ENCODE measurements at regions not wholly inside any gene's neighbourhood (a gene's known extent, or its start where the extent isn't known, plus 50 kb on each side); places are given as distances from the start of the nearest gene placed in this dataset.

GRCh38 chr16:79543219-79543618 is 57.3 kb downstream of the MAF start:
- Mint-ChIP-seq H3K4me1 (no peaks in the 10 kb centered on the region), H3K27me3 (no peaks in the 10 kb centered on the region), H3K4me3 (no peak overlapping the region), H3K27ac (no peak overlapping the region), H3K36me3 (no peaks in the 10 kb centered on the region), H3K9me3 (no peaks in the 10 kb centered on the region)
- no peak for DNase-seq

- Mint-ChIP-seq H3K36me3 (no peaks in the 10 kb centered on the region), H3K27me3 (no peaks in the 10 kb centered on the region), H3K4me1 (no peaks in the 10 kb centered on the region), H3K9me3 (no peaks in the 10 kb centered on the region), H3K4me3 (no peak overlapping the region), H3K27ac (no peak overlapping the region)
- no peak for DNase-seq
These were observed 58.2 kb downstream of the MAF start for GRCh38 chr16:79542237-79542774.

- no peaks in the 10 kb centered on the region for H3K4me1 Mint-ChIP-seq
- no peaks in the 10 kb centered on the region for H3K9me3 Mint-ChIP-seq
- no peak overlapping the region for H3K4me3 Mint-ChIP-seq
- H3K36me3 Mint-ChIP-seq: no peaks in the 10 kb centered on the region
- DNase-seq: no peak
- no peak overlapping the region for H3K27ac Mint-ChIP-seq
- no peaks in the 10 kb centered on the region for H3K27me3 Mint-ChIP-seq
These were observed 59.5 kb downstream of the MAF start for GRCh38 chr16:79540825-79541595.

GRCh38 chr16:79537584-79537983 is 63.0 kb downstream of the MAF start:
- H3K27ac Mint-ChIP-seq: no peak overlapping the region
- no peaks in the 10 kb centered on the region for H3K27me3 Mint-ChIP-seq
- no peak overlapping the region for H3K4me3 Mint-ChIP-seq
- no peaks in the 10 kb centered on the region for H3K36me3 Mint-ChIP-seq
- no peaks in the 10 kb centered on the region for H3K9me3 Mint-ChIP-seq
- no peaks in the 10 kb centered on the region for H3K4me1 Mint-ChIP-seq
- no peak for DNase-seq

- Mint-ChIP-seq H3K4me3 (no peak overlapping the region), H3K27ac (no peak overlapping the region), H3K4me1 (no peaks in the 10 kb centered on the region), H3K36me3 (no peaks in the 10 kb centered on the region), H3K9me3 (no peaks in the 10 kb centered on the region), H3K27me3 (no peaks in the 10 kb centered on the region)
- DNase-seq: no peak
These were observed 63.6 kb downstream of the MAF start for GRCh38 chr16:79536958-79537357.

- no peaks in the 10 kb centered on the region for H3K27me3 Mint-ChIP-seq
- no peaks in the 10 kb centered on the region for H3K9me3 Mint-ChIP-seq
- DNase-seq: no peak
- H3K36me3 Mint-ChIP-seq: no peaks in the 10 kb centered on the region
- H3K27ac Mint-ChIP-seq: no peak overlapping the region
- no peak overlapping the region for H3K4me3 Mint-ChIP-seq
- H3K4me1 Mint-ChIP-seq: no peaks in the 10 kb centered on the region
These were observed 65.4 kb downstream of the MAF start for GRCh38 chr16:79535130-79535529.

- Mint-ChIP-seq H3K36me3 (no peaks in the 10 kb centered on the region), H3K27me3 (no peaks in the 10 kb centered on the region), H3K4me1 (no peaks in the 10 kb centered on the region), H3K27ac (no peak overlapping the region), H3K9me3 (no peaks in the 10 kb centered on the region), H3K4me3 (no peak overlapping the region)
- DNase-seq: no peak
These were observed 66.4 kb downstream of the MAF start for GRCh38 chr16:79534143-79534542.

- no peak overlapping the region for H3K27ac Mint-ChIP-seq
- H3K9me3 Mint-ChIP-seq: no peaks in the 10 kb centered on the region
- no peaks in the 10 kb centered on the region for H3K4me1 Mint-ChIP-seq
- H3K36me3 Mint-ChIP-seq: no peaks in the 10 kb centered on the region
- no peak overlapping the region for H3K4me3 Mint-ChIP-seq
- H3K27me3 Mint-ChIP-seq: no peaks in the 10 kb centered on the region
- no peak for DNase-seq
These were observed 67.2 kb downstream of the MAF start for GRCh38 chr16:79533292-79533691.

- no peaks in the 10 kb centered on the region for H3K4me1 Mint-ChIP-seq
- no peaks in the 10 kb centered on the region for H3K9me3 Mint-ChIP-seq
- H3K27me3 Mint-ChIP-seq: no peaks in the 10 kb centered on the region
- no peak overlapping the region for H3K27ac Mint-ChIP-seq
- DNase-seq: no peak
- no peaks in the 10 kb centered on the region for H3K36me3 Mint-ChIP-seq
- H3K4me3 Mint-ChIP-seq: no peak overlapping the region
These were observed 67.8 kb downstream of the MAF start for GRCh38 chr16:79532785-79533184.

- Mint-ChIP-seq H3K9me3 (no peaks in the 10 kb centered on the region), H3K27ac (no peak overlapping the region), H3K27me3 (no peaks in the 10 kb centered on the region), H3K4me3 (no peak overlapping the region), H3K4me1 (no peaks in the 10 kb centered on the region), H3K36me3 (no peaks in the 10 kb centered on the region)
- DNase-seq: no peak
These were observed 68.3 kb downstream of the MAF start for GRCh38 chr16:79532273-79532672.

GRCh38 chr16:79528338-79528737 is 72.2 kb downstream of the MAF start:
- Mint-ChIP-seq H3K27ac (no peak overlapping the region), H3K36me3 (no peaks in the 10 kb centered on the region), H3K4me1 (no peaks in the 10 kb centered on the region), H3K9me3 (no peaks in the 10 kb centered on the region), H3K4me3 (no peak overlapping the region), H3K27me3 (peaks cover 9% of the 10 kb centered on the region)
- DNase-seq: no peak

GRCh38 chr16:79523971-79524370 is 76.6 kb downstream of the MAF start:
- Mint-ChIP-seq H3K9me3 (no peaks in the 10 kb centered on the region), H3K4me1 (no peaks in the 10 kb centered on the region), H3K27me3 (peaks cover 32% of the 10 kb centered on the region), H3K4me3 (no peak overlapping the region), H3K27ac (no peak overlapping the region), H3K36me3 (no peaks in the 10 kb centered on the region)
- no peak for DNase-seq

- DNase-seq: no peak
- Mint-ChIP-seq H3K4me3 (no peak overlapping the region), H3K27ac (no peak overlapping the region), H3K4me1 (no peaks in the 10 kb centered on the region), H3K27me3 (peaks cover 37% of the 10 kb centered on the region), H3K36me3 (no peaks in the 10 kb centered on the region), H3K9me3 (no peaks in the 10 kb centered on the region)
These were observed 81.1 kb downstream of the MAF start for GRCh38 chr16:79519448-79519847.

- H3K4me3 Mint-ChIP-seq: no peak overlapping the region
- H3K36me3 Mint-ChIP-seq: no peaks in the 10 kb centered on the region
- H3K27me3 Mint-ChIP-seq: peaks cover 37% of the 10 kb centered on the region
- H3K4me1 Mint-ChIP-seq: no peaks in the 10 kb centered on the region
- H3K9me3 Mint-ChIP-seq: no peaks in the 10 kb centered on the region
- no peak overlapping the region for H3K27ac Mint-ChIP-seq
- no peak for DNase-seq
These were observed 83.4 kb downstream of the MAF start for GRCh38 chr16:79517156-79517555.

GRCh38 chr16:79510879-79511278 is 89.7 kb downstream of the MAF start:
- Mint-ChIP-seq H3K36me3 (no peaks in the 10 kb centered on the region), H3K27ac (no peak overlapping the region), H3K27me3 (peaks cover 9% of the 10 kb centered on the region), H3K4me1 (no peaks in the 10 kb centered on the region), H3K9me3 (no peaks in the 10 kb centered on the region), H3K4me3 (no peak overlapping the region)
- no peak for DNase-seq

- no peak overlapping the region for H3K4me3 Mint-ChIP-seq
- H3K27ac Mint-ChIP-seq: no peak overlapping the region
- peaks cover 8% of the 10 kb centered on the region for H3K27me3 Mint-ChIP-seq
- no peak for DNase-seq
- no peaks in the 10 kb centered on the region for H3K9me3 Mint-ChIP-seq
- H3K4me1 Mint-ChIP-seq: no peaks in the 10 kb centered on the region
- no peaks in the 10 kb centered on the region for H3K36me3 Mint-ChIP-seq
These were observed 90.6 kb downstream of the MAF start for GRCh38 chr16:79509906-79510305.

Data from activated naive CD8-positive, alpha-beta T cell treated with anti-CD3 and anti-CD28 coated beads for 36 hours (primary cell).